H54 (cell line): ENCODE measurements at regions not wholly inside any gene's neighbourhood (a gene's known extent, or its start where the extent isn't known, plus 50 kb on each side); places are given as distances from the start of the nearest gene placed in this dataset.

Experiments used
- DNase-seq: peaks from one replicate; pipeline ENCODE4 v3.0.0; 2011; ENCODE audit warnings: low spot score, mixed read lengths; ENCODE audit not compliant: insufficient read length
- FAIRE-seq: peaks from 3 replicates; lab custom pipeline; 2011; peaks lifted over from hg19 to GRCh38; lab: Jason Lieb, UNC
- POLR2A ChIP-seq: IDR thresholded peaks from 2 replicates; pipeline ENCODE4 v1.6.1; 2011; ENCODE audit warnings: low read depth, mild to moderate bottlenecking, low read length

DNA sequence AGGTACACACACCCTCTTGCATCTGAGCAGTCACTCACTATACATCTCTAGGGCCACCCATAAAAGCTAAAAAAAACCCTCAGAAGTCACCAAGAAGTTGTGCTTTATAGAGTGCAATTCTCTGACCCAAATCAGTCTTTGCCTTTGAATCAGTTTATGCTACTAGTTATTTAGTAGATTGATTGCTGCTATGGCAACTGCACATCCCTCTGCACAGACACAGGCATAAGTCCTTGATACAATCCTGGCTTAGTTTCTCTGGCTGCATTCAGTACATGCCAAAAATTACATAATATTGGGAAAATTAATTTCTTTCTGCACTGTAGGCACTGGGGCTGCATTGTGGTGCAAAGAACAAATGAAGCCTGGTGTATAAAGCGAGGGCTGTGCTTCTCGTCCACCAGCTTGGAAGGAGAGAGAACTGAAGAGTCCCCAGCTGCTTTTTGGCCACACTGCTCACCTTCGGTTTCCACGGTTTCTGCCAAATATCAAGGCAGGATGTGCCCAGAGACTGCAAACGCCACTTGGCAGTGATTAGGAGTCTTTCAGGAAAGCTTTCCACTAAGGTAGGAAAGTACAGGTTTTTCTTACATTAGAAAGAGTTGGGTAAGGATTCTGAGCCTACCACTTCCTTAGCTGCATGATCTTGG is 258.4 kb downstream of the ELAVL2 start:
- FAIRE-seq (no peak), DNase-seq (no peak)
- TF ChIP-seq POLR2A: no peak

DNA sequence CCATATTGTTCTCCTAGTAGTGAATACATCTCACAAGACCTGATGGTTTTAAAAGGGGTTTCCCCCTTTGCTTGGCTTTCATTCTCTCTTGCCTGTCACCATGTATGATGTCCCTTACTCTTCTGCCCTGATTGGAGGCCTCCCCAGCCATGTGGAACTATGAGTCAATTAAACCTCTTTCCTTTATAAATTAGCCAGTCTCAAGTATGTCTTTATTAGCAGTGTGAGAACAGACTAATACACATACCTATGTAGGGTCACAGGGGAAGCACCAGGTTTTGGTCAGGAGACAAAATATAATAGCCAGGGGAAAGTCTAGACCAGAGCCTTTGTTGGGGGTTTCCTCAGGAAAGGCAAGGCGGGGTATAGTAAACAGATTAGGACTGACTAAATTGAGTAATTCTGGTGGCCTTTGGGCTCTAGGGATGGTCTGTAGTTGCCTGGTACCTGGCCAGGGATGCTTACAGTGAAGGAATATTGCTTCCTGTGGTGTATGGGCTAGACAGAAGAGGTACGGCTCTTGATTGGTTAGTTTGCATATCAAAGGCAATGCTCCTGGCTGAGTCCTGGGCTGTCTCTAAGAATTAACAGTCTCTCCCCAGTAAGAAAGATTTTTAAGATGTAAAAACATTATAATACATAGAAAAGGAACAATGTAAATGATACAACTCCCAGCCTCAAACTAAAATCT is 254.5 kb downstream of the ELAVL2 start:
- TF ChIP-seq POLR2A: no peak
- DNase-seq (no peak), FAIRE-seq (no peak)

DNA sequence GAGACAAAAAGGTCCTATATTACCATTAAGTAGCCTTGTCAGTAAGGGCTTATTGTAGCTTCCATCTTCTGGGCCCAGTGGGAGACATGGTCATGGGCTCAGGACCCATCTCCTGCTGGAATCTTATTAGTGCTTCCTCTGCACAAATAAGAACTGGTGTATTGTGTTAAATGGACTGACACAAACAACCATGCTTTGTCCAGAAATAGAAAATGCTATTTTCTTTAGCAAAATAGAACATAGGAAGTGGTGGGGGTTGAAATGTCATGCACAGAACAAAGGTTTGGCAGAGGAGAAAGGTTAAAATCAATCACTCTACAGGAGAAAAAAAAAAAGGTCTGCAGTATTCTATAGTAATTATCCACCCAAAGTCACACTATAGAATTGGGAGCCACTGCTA is 252.2 kb downstream of the ELAVL2 start:
- TF ChIP-seq POLR2A: no peak
- FAIRE-seq (no peak), DNase-seq (no peak)

DNA sequence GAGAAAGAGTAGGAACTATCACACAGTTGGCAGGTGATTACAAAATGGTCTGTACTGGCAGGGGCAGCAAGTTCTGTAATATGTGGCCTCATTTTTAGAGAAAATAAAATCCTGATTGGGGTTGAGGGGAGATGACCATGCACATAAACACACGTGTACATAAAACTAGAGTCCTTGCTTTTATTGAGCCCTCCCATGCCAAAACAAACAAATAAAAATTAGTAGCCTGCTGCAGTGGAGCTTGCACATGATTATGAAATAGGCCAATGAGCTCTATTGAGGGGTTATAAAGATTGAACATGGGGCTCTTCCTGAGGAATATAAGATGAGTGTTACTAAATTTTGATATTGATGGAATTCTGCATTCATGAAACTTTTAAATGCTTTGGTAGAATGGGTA is 248.4 kb downstream of the ELAVL2 start:
- FAIRE-seq (no peak), DNase-seq (no peak)
- no peak for TF ChIP-seq POLR2A

- no peak for TF ChIP-seq POLR2A
- FAIRE-seq: no peak
- DNase-seq: no peak
These were observed 244.1 kb downstream of the ELAVL2 start for GRCh38 chr9:23581931-23582330.

DNA sequence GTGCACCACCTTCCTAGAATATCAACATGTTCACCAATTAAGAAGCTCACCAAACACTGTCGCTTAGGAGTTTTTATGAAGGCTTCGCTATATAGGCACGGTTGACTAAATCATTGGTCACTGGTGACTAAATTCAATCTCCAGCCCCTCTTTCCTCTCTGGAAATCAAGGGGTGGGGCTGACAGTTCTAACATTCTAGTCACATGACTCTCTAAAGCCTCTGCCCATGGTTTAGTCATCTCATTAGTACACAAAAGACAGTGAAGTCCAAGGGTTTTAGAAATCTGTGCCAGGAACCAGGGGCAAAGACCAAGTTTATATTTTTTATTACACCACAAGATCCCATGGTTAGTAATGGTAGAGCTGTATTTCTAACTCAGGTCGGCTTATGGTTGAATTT is 243.2 kb downstream of the ELAVL2 start:
- no peak for TF ChIP-seq POLR2A
- FAIRE-seq (no peak), DNase-seq (no peak)

DNA sequence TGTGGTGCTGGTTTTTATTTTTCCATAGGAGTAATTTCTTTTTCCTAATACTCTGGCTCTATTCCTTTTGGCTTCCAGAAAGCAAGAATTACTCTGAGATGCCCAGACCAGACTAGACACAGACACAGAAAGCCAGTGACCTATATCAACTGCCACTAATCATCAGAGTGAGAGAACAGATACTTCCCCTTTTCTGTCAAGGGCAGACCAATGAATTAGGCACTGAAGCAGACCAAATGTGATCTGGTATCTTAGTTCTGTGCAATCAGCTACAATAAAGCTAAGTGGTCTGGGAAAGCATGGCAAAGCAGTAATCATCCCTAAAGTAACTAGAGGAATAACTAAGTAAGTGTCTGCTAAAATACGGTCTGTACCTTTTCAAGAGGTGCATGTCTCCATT is 239.1 kb downstream of the ELAVL2 start:
- no peak for FAIRE-seq
- no peak for DNase-seq
- no peak for TF ChIP-seq POLR2A

DNA sequence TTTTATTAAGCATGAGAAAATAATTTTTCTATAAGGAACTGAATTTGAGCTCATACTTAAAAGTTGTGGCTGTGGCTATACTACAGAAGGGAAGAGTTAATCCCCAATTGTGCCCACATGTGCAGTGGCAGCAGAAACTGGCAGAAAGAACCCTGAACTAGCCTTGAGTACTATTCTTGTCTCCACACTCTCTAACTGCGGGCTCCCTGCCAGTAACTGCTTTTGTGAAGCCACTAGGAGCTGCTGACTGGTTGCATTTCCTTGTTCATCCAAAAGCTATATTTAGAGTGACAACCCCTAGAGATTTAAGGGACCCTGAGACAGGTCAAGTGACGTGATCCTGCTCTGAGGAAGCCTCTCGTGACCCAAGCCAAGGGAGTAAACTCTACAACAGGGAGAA is 238.6 kb downstream of the ELAVL2 start:
- TF ChIP-seq POLR2A: no peak
- no peak for FAIRE-seq
- DNase-seq: no peak

- FAIRE-seq (no peak), DNase-seq (no peak)
- no peak for TF ChIP-seq POLR2A
These were observed 238.1 kb downstream of the ELAVL2 start for GRCh38 chr9:23587903-23588302.

- no peak for TF ChIP-seq POLR2A
- DNase-seq (no peak), FAIRE-seq (peak; percentile 89)
These were observed 235.6 kb downstream of the ELAVL2 start for GRCh38 chr9:23590276-23591000.

- FAIRE-seq (no peak), DNase-seq (no peak)
- no peak for TF ChIP-seq POLR2A
These were observed 231.6 kb downstream of the ELAVL2 start for GRCh38 chr9:23594421-23594820.

DNA sequence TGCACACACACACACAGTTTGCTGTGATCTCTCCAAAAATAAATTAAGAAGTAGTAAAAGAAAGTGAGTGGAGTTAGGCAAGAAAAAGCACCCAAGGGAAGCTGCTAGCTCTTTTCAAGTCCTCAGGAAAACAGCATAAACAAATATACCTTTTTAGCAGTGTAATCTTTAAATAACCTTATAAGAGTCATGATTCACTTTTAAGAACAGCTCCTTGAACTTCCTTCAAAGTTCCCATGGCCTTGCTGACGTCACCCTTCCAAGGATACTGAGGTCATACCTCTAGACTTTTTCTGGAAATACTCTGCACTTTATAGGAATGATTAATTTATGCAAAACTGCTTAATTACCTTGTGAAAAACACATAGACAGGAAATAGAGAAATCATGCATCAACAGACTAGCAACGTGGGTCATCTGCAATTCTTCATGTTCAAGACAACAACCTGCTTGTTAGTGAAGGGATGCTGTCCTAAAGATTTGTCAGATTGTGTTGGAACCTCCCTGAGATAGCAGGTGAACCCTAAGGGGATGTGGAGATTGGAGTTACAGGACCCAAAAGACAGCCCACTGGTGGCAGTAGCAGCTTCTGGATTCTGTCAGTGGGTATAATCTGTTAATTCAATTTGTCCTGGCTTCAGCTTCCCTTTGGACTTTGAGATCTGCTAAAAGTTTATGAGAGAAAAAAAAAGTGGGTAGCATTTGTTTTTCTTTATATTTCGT is 229.0 kb downstream of the ELAVL2 start:
- TF ChIP-seq POLR2A: no peak
- FAIRE-seq (no peak), DNase-seq (no peak)

GRCh38 chr9:23598994-23599393 is 227.0 kb downstream of the ELAVL2 start:
- no peak for FAIRE-seq
- TF ChIP-seq POLR2A: no peak
- no peak for DNase-seq

DNA sequence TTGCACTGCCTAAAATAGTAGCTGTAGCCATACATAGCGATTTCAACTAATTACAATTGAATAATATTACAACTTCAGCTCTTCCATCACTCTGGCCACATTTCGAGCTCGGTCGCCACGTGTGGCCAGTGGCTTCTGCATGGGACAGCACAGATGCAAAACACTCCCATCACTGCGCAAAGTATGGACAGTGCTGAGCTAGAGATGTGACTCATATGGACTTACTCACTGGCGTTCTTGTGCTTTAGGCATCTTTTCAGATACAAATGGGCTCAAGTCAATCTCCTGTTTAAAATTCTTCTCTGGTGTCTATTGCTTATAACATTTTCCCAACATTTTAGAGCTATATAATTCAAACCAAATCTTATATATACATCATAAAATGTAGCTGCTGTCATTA is 222.7 kb downstream of the ELAVL2 start:
- no peak for FAIRE-seq
- DNase-seq: no peak
- no peak for TF ChIP-seq POLR2A
